ENCODE measurements at regions not wholly inside any gene's neighbourhood (a gene's known extent, or its start where the extent isn't known, plus 50 kb on each side); places are given as distances from the start of the nearest gene placed in this dataset.

GRCh38 chr1:198833706-198834503 is 195.1 kb downstream of the PTPRC start:
- no peak for DNase-seq (ENCODE audit: low read depth in 1 of 2, low spot score in 1 of 2)
- Histone ChIP-seq H3K27me3 (ENCODE audit: insufficient read depth, poor library complexity, severe bottlenecking) (no peaks in the 10 kb centered on the region), H3K4me3 (replicated peaks; ENCODE audit: insufficient read depth, low read length) (no peak overlapping the region), H3K27ac (replicated peaks) (no peak overlapping the region)
- TF ChIP-seq CTCF (IDR thresholded peaks at IDR 0.05; ENCODE audit: insufficient read depth, low read length) (no peak), GABPA (IDR thresholded peaks at IDR 0.05; ENCODE audit: low read depth) (no peak), SPI1 (IDR thresholded peaks at IDR 0.05; ENCODE audit: borderline replicate concordance, low read depth) (no peak), POLR2AphosphoS5 (IDR thresholded peaks at IDR 0.05; ENCODE audit: low read depth) (no peak), REST (IDR thresholded peaks at IDR 0.05; ENCODE audit: insufficient replicate concordance, low read depth) (no peak)

- Histone ChIP-seq H3K4me3 (replicated peaks; ENCODE audit: insufficient read depth, low read length) (no peak overlapping the region), H3K27me3 (ENCODE audit: insufficient read depth, poor library complexity, severe bottlenecking) (no peaks in the 10 kb centered on the region), H3K27ac (replicated peaks) (no peak overlapping the region; the same call in 1 of the 2 replicates)
- no peak for TF ChIP-seq CTCF (IDR thresholded peaks at IDR 0.05; ENCODE audit: insufficient read depth, low read length)
- TF ChIP-seq GABPA (IDR thresholded peaks at IDR 0.05; ENCODE audit: low read depth): no peak
- TF ChIP-seq POLR2AphosphoS5 (IDR thresholded peaks at IDR 0.05; ENCODE audit: low read depth): no peak
- no peak for TF ChIP-seq SPI1 (IDR thresholded peaks at IDR 0.05; ENCODE audit: borderline replicate concordance, low read depth)
- TF ChIP-seq REST (IDR thresholded peaks at IDR 0.05; ENCODE audit: insufficient replicate concordance, low read depth): no peak
- DNase-seq (ENCODE audit: low read depth in 1 of 2, low spot score in 1 of 2): no peak
Measured at GRCh38 chr1:198837278-198838021, 198.6 kb downstream of the PTPRC start.

- no peak overlapping the region for H3K4me3 ChIP-seq (replicated peaks; ENCODE audit: insufficient read depth, low read length)
- no peaks in the 10 kb centered on the region for H3K27me3 ChIP-seq (ENCODE audit: insufficient read depth, poor library complexity, severe bottlenecking)
- TF ChIP-seq SPI1 (IDR thresholded peaks at IDR 0.05; ENCODE audit: borderline replicate concordance, low read depth) (no peak), REST (IDR thresholded peaks at IDR 0.05; ENCODE audit: insufficient replicate concordance, low read depth) (no peak), POLR2AphosphoS5 (IDR thresholded peaks at IDR 0.05; ENCODE audit: low read depth) (no peak), GABPA (IDR thresholded peaks at IDR 0.05; ENCODE audit: low read depth) (no peak), CTCF (IDR thresholded peaks at IDR 0.05; ENCODE audit: insufficient read depth, low read length) (no peak)
- no peak overlapping the region for H3K27ac ChIP-seq (replicated peaks)
- DNase-seq (ENCODE audit: low read depth in 1 of 2, low spot score in 1 of 2): no peak
Measured at GRCh38 chr1:198838022-198838342, 199.1 kb downstream of the PTPRC start.

All from HL-60 (cell line).